Muscle of leg (tissue), 3 donors: ENCODE measurements at regions not wholly inside any gene's neighbourhood (a gene's known extent, or its start where the extent isn't known, plus 50 kb on each side); places are given as distances from the start of the nearest gene placed in this dataset.

ENCODE experiments used
- DNase-seq: peaks from one replicate; pipeline ENCODE4 v3.0.0; 2013
- H3K27ac ChIP-seq: one replicate; pipeline ENCODE4 v1.5.1; 2013; ENCODE audit warnings: mild to moderate bottlenecking, low read length, control low read depth
- H3K27me3 ChIP-seq: one replicate; pipeline ENCODE4 v1.6.1; 2013; ENCODE audit warnings: low read length; ENCODE audit not compliant: control insufficient read depth, insufficient read depth
- H3K36me3 ChIP-seq: one replicate; pipeline ENCODE4 v1.6.1; 2013; ENCODE audit warnings: low read length; ENCODE audit not compliant: control insufficient read depth, insufficient read depth
- H3K4me1 ChIP-seq: one replicate; pipeline ENCODE4 v1.6.1; 2013; ENCODE audit warnings: low read length; ENCODE audit not compliant: control insufficient read depth, insufficient read depth
- H3K4me3 ChIP-seq: one replicate; pipeline ENCODE4 v1.5.1; 2013; ENCODE audit warnings: low read length, control low read depth
- H3K9me3 ChIP-seq: replicated peaks from 2 replicates; pipeline ENCODE4 v1.6.1; 2013; ENCODE audit warnings: low read depth, low read length; ENCODE audit not compliant: control insufficient read depth
- WGBS: methylation state at CpG from one replicate; pipeline ENCODE4 v1.1.5; 2013; ENCODE audit warnings: missing lambda C conversion rate; ENCODE audit not compliant: insufficient coverage; 5-methylcytosine and 5-hydroxymethylcytosine counted together

DNA sequence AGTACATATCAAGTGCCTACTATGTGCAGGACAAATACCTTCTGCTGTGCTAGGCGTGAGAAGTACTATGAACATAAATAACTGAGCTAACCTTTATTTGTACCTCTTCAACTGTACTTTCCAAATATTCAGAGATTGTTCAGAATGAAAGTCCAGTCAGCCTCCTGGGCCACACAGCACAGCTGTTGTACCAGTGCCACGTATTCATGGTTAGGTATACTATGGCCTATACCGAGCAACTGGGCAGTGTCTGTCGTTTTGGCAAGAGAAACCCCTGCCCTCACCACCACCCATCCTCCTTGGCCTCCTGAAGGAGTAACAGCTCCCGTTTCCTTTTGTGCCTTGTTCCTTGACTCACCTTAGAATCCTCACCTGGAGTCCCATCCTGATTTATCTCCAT is 53.0 kb downstream of the RASSF10 start:
- no peak overlapping the region for H3K27ac ChIP-seq
- H3K27me3 ChIP-seq = peaks cover 4% of the 10 kb centered on the region
- 89% methylated on average over 5 of the region's 5 CpGs for WGBS
- H3K4me1 ChIP-seq = no peaks in the 10 kb centered on the region
- H3K36me3 ChIP-seq = no peaks in the 10 kb centered on the region
- no peak for DNase-seq
- no peaks in the 10 kb centered on the region for H3K9me3 ChIP-seq
- no peak overlapping the region for H3K4me3 ChIP-seq

DNA sequence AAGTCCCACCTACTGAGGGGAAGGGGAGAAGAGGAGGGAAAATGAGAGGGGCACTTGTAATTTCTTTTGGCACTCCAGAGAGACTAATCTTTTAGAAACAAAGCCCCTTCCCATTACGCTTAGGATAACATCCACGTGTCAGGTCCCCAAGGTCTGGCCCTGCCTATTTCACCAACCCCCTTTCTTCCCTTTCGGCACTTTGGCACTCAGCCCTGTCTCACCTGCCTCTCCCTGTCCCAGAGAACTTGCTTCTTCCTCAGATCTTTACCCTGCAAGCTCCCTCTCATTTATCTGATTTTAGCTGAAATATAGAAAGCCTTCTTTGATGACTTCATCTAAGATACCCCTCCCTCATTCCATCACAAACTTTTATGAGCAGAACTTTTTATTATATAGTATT is 55.5 kb downstream of the RASSF10 start:
- no peaks in the 10 kb centered on the region for H3K36me3 ChIP-seq
- WGBS = 48% methylated on average over 3 of the region's 3 CpGs
- no peak overlapping the region for H3K4me3 ChIP-seq
- H3K9me3 ChIP-seq = no peaks in the 10 kb centered on the region
- H3K27me3 ChIP-seq = peaks cover 4% of the 10 kb centered on the region
- DNase-seq = no peak
- no peak overlapping the region for H3K27ac ChIP-seq
- H3K4me1 ChIP-seq = no peaks in the 10 kb centered on the region

DNA sequence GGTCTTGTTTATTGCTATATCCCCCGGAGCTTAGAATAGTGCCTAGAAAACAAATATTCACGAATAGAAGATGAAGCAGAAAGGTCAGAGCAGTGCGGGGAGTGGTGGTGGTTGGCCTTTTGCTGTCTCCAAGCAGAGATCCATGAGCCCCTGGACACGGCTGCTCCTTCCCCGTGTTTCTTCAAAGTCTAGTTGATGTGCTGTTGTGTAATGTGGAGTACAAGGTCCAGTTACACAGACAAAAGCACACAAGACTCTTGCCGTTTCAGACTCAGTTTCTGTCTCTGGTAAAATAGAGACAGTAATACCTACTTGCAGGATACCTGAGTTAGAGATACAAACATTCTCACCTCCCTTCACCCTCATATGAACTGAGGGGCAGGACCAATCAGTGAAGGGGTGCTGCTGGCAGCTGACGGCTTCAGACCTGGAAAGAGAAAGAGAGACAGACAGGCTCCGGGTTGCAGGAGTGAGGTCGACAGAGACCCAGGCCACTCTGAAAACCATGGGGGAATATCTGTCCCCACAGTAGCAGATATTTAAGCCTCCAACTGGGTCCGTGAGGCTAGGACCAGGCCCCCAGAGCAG is 56.2 kb downstream of the RASSF10 start:
- Histone ChIP-seq H3K4me3 (no peak overlapping the region), H3K27me3 (peaks cover 4% of the 10 kb centered on the region), H3K36me3 (no peaks in the 10 kb centered on the region), H3K9me3 (no peaks in the 10 kb centered on the region), H3K27ac (no peak overlapping the region), H3K4me1 (no peaks in the 10 kb centered on the region)
- WGBS = 92% methylated on average over 2 of the region's 10 CpGs
- DNase-seq = no peak

DNA sequence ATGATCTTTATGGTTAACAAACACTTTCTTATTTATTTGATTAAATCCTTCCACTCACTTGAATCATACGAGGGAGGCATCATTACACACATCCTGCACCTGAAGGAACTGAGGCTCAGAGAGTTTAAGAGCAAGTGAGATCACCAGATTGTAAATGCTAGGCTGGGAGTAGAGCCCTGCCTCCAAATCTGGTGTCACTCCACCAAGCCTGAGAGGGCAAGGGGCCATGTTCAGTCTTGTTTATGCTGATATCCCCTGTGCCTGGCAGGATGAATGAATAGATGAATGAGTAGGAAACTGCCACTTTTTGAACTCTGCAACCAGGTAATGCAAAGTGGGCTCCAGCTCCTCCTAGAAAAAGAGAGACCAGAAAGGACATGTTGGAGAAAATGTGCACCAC is 59.1 kb downstream of the RASSF10 start:
- no peak overlapping the region for H3K27ac ChIP-seq
- H3K27me3 ChIP-seq = peaks cover 4% of the 10 kb centered on the region
- H3K9me3 ChIP-seq = no peaks in the 10 kb centered on the region
- WGBS = no CpG with 5 or more reads among the region's 1 CpG
- H3K4me3 ChIP-seq = no peak overlapping the region
- H3K4me1 ChIP-seq = no peaks in the 10 kb centered on the region
- DNase-seq = no peak
- no peaks in the 10 kb centered on the region for H3K36me3 ChIP-seq

DNA sequence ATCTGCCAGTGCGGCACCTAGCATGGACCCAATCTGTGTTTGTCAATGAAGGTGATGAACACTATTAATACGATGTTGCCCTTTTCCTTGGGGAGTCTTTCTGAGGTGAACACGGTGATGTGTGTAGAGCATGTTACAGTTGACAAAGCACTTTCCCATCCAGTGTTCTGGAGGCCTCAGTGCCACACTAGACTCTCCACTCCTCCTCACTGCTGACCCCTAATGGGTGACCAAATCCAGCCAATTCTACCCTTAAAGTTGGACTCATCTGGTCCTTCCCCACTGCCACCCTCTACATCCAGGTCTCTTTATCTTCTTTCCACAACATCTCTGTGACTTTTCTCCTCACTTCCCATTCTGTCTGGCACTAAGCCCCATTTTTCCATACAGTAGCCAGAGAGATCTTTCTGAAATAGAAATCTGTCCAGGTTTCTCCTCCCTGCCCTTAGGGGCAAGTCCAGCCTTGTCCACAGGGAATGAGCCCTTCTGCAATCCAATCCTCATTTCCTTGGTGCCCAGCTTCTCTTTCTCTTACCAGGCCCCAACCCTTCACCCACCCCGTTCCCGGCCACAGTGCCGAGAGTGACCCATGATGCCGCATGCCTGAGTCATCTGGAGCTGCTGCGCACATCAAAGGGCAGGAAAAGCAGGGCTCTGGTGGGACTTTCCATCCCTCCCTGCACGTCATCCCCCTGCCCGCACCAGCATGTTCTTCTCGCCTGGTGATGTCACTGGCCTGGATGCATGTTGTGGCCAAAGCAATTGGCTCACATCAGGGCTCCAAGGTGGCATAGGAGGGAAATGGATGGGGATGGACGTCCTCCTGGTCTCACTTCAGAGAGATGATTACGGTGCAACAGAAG is 64.2 kb downstream of the RASSF10 start:
- WGBS = no CpG with 5 or more reads among the region's 13 CpGs
- DNase-seq = no peak

DNA sequence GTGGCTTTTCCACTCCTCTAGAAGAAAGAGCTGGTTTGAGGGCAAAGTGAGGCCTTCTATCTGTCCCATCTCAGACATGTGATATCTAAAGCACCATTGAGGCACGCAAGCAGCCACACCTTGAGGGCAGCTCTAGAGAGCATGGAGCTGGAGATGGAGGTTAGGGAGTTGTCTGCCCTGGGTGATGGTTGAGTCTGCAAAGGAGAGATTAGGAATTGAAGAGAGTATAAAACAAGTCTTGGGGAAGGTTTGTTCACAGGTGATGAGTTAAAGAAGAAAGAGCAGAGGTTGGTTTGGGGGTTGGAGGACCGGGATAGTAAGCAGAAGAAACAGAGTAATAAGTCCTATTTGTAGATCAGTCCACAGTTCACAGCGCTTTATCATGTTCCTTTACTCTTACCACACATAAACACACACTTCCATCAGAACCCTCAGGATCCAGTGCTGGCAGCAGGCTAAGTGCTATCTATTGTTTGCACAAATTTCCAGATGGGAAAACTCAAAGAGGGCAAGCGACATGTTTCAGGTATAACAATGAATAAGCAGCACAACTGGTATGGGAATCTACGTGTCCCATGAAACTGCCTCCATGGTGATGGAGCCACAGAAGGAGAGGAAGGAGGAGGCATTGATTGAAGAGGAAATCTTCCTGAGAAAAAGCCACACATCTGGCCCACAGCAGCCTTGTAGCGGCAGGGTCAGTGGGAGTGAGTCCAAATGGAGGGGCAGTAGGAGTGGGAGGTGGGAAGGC is 65.8 kb downstream of the RASSF10 start:
- peaks cover 10% of the 10 kb centered on the region for H3K27me3 ChIP-seq

More for the DNA sequence above, 64.2 kb downstream of the RASSF10 start:
- Histone ChIP-seq H3K27me3 (peaks cover 10% of the 10 kb centered on the region), H3K4me1 (no peaks in the 10 kb centered on the region), H3K4me3 (no peak overlapping the region), H3K27ac (no peak overlapping the region), H3K9me3 (no peaks in the 10 kb centered on the region), H3K36me3 (no peaks in the 10 kb centered on the region)

DNA sequence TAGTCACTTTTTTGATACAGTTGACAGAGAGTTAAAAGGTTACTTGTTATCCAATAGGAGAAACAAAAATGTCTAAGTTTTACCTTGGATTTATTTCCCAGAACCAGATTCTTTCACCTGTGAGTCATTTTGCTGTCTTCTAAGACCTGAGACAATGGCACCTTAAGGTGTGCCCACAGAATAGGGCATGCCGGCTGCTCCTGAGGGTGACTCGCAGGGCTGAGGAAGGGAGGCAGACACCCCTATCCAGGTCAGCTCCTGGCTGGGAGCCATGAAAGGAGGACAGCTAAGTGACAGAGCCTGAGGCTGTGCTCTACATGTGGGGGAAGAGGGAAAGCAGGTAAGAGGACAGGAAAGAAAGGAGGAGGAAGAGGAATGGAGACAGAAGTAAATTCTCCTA is 67.8 kb downstream of the RASSF10 start:
- DNase-seq = no peak
- Histone ChIP-seq H3K4me3 (no peak overlapping the region), H3K36me3 (no peaks in the 10 kb centered on the region), H3K27me3 (peaks cover 12% of the 10 kb centered on the region), H3K9me3 (no peaks in the 10 kb centered on the region), H3K27ac (no peak overlapping the region), H3K4me1 (no peaks in the 10 kb centered on the region)
- WGBS = 100% methylated on average over 1 of the region's 2 CpGs

More for the DNA sequence above, 65.8 kb downstream of the RASSF10 start:
- 63% methylated on average over 5 of the region's 6 CpGs for WGBS
- Histone ChIP-seq H3K9me3 (no peaks in the 10 kb centered on the region), H3K4me3 (no peak overlapping the region), H3K36me3 (no peaks in the 10 kb centered on the region), H3K27ac (no peak overlapping the region), H3K4me1 (no peaks in the 10 kb centered on the region)
- DNase-seq = no peak

DNA sequence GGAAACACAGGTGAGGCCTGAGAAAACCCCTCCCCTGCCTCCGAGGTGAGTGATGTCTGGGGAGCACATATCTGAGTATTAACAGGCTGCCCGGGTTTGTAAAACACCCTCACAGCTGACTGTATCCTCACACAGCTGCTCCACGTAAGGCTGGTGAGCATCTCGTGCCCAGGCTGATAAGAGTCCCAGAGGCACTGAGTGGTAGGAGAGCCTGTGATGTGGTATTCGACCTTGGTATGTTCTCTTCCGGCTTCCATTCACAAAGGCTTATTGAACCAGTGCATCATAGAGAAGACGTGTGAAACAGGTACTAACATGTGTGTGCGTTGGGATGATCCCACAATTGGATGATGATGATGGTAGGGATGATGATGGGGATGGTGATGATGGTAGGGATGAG is 71.7 kb downstream of the RASSF10 start:
- Histone ChIP-seq H3K4me3 (no peak overlapping the region), H3K4me1 (no peaks in the 10 kb centered on the region), H3K27ac (no peak overlapping the region), H3K36me3 (no peaks in the 10 kb centered on the region), H3K9me3 (no peaks in the 10 kb centered on the region), H3K27me3 (peaks cover 9% of the 10 kb centered on the region)
- DNase-seq = no peak
- WGBS = 93% methylated on average over 6 of the region's 8 CpGs

DNA sequence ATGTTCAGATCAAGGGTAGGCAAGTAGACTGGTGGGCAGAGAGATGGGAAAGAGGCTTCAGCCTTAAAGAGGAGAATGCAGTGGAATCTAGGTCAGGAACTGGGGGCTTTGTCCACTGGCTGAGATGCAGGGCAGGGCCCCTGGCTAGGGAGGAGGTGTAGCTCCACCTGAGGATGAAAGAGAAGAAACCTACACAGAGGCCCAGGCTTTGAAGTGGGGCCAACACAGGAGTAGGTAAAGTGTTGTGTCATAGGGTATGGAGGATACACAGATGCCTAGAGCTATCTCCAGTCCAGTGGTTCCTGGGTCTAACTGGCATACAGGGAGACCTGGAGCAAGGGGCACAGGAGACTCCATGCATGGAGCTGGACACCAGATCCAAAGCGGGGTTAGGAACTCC is 73.5 kb downstream of the RASSF10 start:
- DNase-seq = no peak
- H3K4me3 ChIP-seq = no peak overlapping the region
- H3K36me3 ChIP-seq = no peaks in the 10 kb centered on the region
- no CpG with 5 or more reads among the region's 1 CpG for WGBS
- no peaks in the 10 kb centered on the region for H3K9me3 ChIP-seq
- peaks cover 4% of the 10 kb centered on the region for H3K27me3 ChIP-seq
- H3K27ac ChIP-seq = no peak overlapping the region
- no peaks in the 10 kb centered on the region for H3K4me1 ChIP-seq

DNA sequence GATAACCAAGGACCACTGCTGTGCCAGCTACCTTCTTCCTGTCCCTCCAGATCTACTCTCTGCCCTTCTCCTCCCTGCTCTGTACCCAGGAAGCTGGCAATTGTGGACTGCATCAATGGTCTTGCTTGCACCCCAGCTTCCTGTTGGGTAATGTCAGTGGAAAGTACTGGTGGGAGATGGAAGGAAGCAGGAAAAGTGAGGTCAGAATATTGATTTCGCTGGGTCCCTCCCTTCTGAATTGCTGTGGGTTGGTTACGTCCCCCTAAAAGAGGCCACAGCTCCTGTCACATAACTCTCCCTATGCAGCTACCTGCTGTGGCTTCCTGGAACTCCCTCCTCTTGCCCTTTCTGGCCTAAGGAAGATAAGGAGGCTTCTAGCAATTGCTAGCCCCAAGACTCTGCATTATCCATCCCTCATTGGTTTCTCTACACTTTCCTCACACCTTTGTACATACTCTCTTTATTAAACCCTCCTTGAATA is 81.2 kb downstream of the RASSF10 start:
- peaks cover 2% of the 10 kb centered on the region for H3K27me3 ChIP-seq
- DNase-seq = no peak
- WGBS = 83% methylated on average over 2 of the region's 2 CpGs

More for the DNA sequence above, 81.2 kb downstream of the RASSF10 start:
- Histone ChIP-seq H3K4me1 (no peaks in the 10 kb centered on the region), H3K9me3 (no peaks in the 10 kb centered on the region), H3K36me3 (no peaks in the 10 kb centered on the region), H3K4me3 (no peak overlapping the region), H3K27ac (no peak overlapping the region)
